ENCODE measurements at regions not wholly inside any gene's neighbourhood (a gene's known extent, or its start where the extent isn't known, plus 50 kb on each side); places are given as distances from the start of the nearest gene placed in this dataset.

DNA sequence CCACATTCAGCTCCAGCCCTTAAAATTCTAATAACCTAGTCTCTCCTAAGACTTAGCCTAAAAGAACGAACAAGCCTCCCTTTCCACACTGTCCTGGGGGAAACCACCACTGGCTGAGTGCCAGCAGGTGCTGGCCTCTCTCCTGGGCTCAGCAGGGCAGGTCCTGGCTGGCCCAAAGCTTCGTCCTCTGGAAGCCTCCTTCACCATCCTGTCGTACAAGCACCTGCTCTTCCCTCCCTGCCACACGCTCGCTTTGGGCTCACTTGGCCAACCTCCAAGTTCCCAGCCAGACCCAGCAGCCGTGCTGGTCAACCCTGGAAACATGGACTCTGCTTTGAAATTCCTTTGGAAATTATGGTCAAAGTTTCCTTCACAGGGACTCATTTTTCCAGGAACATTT, 58.2 kb upstream of the SLC25A33 start:
- ATAC-seq: no peak
- DNase-seq: no peak
- H3K27ac Mint-ChIP-seq: no peak overlapping the region
- no peaks in the 10 kb centered on the region for H3K36me3 Mint-ChIP-seq
- no peaks in the 10 kb centered on the region for H3K4me1 Mint-ChIP-seq
- CTCF ChIA-PET: no interaction called here
- H3K9me3 Mint-ChIP-seq (ENCODE audit: low read depth): no peaks in the 10 kb centered on the region
- no peak overlapping the region for H3K4me3 Mint-ChIP-seq
- H3K27me3 Mint-ChIP-seq: peaks cover 14% of the 10 kb centered on the region

DNA sequence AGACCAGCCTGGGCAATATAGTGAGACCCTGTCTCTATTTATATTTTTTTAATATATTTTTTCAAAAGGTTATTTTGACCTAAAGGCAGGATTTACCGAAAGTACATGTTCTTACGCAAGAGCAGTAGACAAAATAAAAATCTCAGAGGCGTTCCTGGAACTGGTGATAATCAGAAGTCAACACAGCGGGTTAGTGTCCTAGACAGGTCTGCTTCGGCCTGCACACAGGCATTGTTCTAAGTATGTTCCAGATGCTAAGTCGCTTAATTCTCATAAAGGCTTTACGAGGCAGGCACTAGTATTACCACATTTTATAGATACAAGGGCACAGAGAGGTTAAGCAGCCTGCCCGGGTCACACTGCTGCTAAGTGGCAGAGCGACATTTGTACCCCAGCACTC, 56.9 kb upstream of the SLC25A33 start:
- CTCF ChIA-PET: no interaction called here
- Mint-ChIP-seq H3K27me3 (peaks cover 18% of the 10 kb centered on the region), H3K36me3 (no peaks in the 10 kb centered on the region), H3K9me3 (ENCODE audit: low read depth) (no peaks in the 10 kb centered on the region), H3K4me3 (no peak overlapping the region), H3K27ac (no peak overlapping the region), H3K4me1 (no peaks in the 10 kb centered on the region)
- DNase-seq (no peak), ATAC-seq (no peak)

GRCh38 chr1:9482816-9483572, 56.3 kb upstream of the SLC25A33 start:
- no peaks in the 10 kb centered on the region for H3K9me3 Mint-ChIP-seq (ENCODE audit: low read depth)
- ATAC-seq (no peak), DNase-seq (no peak)
- peaks cover 18% of the 10 kb centered on the region for H3K27me3 Mint-ChIP-seq
- no peak overlapping the region for H3K27ac Mint-ChIP-seq
- CTCF ChIA-PET: interaction anchor here (1.2 to 1.7 kb wide), 2 partner anchors 10 to 13 kb away, joined by 3 to 4 read pairs; no protein-coding TSS in a partner anchor
- H3K4me3 Mint-ChIP-seq: no peak overlapping the region
- H3K36me3 Mint-ChIP-seq: no peaks in the 10 kb centered on the region
- H3K4me1 Mint-ChIP-seq: no peaks in the 10 kb centered on the region

DNA sequence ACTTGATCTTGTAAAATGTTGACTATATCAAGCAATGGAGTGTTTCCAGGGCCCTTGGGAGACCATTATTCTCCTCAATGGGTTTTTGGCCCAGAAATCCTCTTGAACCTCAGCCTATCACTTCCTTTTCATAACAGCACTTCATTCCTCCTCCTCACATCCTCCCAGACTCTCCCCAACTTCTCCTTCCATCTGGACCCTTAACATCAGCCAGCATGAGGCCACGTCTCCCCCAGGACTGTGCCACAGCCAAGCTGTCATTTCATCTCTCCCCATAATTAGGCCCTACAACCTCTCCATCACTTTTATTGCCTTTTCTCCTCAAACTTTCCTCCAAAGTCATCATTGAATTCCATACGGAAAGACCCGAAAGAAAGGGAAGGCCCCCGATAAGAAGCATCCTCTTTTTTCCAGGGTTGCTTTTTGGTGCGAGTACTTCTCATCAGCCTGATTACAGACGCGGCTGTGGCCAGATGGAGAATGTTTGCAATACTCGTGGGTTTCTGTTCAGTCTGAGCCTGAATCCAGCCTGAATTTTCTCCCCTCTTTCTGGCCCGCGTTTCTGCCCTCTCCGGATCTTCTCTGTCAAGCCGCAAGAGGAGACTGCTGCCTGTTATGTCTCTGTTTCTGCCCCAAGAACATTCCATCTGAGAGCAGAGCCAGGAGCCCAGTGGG, 52.7 kb upstream of the SLC25A33 start:
- Mint-ChIP-seq H3K27me3 (peaks cover 24% of the 10 kb centered on the region), H3K27ac (no peak overlapping the region), H3K9me3 (ENCODE audit: low read depth) (no peaks in the 10 kb centered on the region), H3K4me1 (peaks cover 3% of the 10 kb centered on the region), H3K36me3 (no peaks in the 10 kb centered on the region), H3K4me3 (no peak overlapping the region)
- DNase-seq (no peak), ATAC-seq (no peak)
- CTCF ChIA-PET: no interaction called here
